GM19463 (cell line): ENCODE measurements at regions not wholly inside any gene's neighbourhood (a gene's known extent, or its start where the extent isn't known, plus 50 kb on each side); places are given as distances from the start of the nearest gene placed in this dataset.
"Not testable (repeated sequence)": the region's sequence is repeated elsewhere in the genome, so short reads cannot be mapped to it uniquely, and the experiment has no call there.

Experiments
- ATAC-seq: cut with Tn5 transposase; IDR thresholded peaks from one replicate; pipeline ENCODE4 v1.9.1; 2021; ENCODE audit warnings: mild to moderate bottlenecking, moderate library complexity; ENCODE audit not compliant: unreplicated experiment

DNA sequence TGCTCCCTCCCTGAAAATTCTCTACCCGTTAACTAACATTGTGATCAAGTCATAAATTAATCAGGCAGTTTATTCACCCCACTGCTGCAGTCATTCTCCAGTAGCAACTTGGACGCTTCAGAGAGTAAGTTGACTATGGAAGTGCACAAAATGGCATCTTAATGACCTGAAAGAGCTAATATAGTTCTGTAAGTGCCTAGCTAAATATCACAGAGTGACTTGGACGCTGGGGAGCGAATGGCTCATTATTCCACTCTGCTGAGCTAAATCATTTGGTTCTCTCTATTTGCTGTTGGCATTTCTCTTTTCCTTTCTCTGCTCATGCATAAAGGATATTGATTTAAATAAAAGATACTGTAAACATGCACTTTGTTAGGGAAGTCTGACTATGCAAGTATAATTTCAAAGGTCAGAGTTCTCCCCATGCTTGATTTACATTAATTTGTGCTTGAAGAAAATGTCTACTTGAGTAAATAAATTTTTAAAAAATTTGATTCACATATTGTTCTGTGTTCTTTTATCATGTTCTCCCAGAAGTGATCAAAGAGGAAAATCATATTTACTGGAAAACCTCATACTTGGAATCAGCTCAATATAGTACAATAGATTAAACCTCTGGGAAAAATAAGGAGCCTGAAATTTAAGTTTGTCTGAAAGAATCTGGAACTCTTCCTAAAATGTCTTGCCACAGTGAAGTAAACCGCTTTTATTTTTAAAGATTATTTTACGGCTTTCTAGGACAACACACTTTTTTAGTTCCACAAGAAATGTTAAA, 169.5 kb upstream of the HAPLN1 start:
- ATAC-seq: no peak

DNA sequence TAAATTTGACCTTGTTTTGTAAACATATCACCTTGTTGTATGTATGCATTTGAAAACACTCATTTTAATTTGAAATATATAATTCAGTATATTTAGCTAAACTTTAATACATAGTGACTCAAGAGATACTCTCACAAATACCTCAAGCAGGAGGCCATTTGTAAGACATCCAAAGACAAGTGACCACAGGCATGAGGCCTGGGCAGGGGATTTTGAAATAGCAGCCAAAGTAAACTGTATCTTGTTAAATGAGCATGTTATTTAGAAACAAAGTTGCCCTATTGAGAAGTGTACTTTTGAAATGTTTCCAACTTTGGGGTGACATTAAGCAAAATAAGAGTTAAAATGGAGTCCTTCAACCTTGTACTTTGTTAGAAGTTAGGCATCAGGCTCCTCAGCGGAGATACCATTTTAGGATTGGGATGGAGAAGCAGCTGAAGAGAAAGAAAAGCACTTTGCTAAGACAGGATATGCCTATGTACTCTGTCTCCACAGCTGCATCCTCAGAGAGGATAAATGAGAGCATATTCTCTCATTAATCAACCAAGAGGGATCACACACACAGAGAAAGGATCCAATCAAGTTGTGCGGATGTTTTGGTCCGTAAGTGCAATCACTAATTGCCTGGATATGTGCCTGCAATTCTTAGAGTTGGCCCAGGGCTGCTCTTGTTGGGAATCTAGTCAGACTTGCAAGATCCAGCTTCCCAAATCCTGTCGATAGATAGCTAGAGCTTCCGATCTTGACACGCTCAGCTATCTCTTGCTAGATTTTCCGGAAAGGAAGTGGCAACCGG, 157.5 kb upstream of the HAPLN1 start:
- ATAC-seq: no peak

DNA sequence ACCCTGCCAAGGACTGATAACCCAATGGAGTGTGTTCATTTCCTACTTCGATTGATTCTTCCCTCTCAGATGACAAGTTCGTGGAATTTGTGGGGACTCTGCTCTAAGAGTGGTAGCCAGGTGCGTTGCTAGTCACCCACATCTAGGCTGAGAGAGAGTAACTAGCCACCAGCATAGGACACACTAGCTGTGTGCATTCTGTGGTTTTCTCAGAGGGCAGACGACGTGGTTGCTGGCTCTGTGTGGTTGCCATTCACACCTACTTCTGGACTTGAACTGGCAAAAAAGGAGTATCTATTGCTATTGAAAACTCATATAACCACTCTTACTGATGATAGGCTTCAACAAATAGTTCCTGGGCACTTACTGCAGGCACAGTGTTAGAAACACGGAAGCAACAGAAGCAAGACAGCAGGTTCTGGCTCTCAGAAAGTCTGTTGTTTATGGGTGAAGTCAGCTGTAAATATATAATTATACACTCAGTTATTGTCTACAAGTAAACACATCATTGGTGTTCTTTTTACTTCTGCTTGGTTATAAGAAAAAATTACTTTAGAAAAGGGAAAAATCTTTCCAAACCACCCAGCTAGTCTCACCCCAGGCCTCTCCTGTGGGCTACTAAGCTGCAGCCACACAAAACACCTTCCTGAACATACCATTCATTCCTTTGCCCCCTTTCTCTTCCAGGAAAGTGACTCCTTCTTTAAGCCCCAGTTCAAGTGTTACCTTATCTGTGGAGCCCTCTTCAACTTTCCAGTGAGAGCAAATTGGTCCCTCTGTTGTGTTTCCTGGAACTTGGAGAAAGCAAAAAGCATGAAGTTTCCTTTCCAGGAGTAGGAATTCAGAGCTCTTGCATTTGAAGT, 151.1 kb upstream of the HAPLN1 start:
- no peak for ATAC-seq

DNA sequence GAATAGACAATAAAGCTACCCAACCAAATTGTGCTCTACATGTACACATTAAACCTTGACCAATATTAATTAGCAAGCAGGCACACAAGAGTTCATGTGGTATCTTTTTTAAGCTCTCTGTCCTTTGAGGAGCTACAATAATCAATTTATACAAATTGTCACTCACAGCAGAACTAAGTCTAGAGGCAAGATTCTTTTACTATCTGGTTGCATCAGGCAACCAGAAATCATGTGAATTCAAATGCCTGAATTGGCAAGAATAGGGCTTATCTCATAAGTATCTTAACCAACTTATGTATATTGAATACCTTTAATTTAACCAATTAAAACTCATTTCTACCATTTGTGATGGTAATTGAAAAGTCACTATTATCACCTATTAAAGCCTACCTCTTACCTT, 145.5 kb upstream of the HAPLN1 start:
- no peak for ATAC-seq

DNA sequence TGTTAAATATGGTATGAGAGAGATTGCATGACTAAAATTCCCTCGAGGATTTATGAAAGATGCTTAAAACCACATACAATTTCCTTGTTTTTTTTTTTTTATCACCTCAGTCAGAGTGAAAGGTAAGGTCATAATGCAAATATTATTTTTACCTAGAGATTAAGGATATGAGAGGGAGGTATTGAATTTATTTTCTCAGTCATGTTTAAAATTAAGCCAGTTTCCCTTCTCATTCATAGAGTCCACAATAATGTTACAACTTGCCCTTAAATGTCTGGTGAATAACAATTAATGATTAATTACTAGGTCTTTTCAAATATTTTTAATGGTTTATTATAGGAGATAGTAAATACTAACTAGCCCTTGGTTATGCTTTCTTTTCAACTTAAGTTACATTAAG, 144.9 kb upstream of the HAPLN1 start:
- ATAC-seq: no peak

DNA sequence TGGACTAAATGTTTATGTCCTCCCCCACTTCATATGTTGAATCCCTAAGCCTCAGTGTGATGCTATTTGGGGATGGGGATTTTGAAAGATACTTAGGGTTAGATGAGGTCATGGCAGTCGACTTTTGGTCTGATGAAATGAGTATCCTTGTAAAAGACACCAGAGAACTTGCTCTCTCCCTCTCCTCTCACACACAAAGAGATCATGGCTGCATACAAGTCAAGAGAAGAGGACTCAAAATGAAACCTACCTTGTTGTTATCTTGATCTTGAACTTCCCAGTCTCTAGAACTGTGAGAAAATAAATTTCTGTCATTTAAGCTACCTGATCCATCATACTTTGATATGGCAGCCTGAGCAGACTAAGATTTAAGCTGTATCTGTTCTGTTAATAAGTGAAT, 144.0 kb upstream of the HAPLN1 start:
- ATAC-seq: peak; percentile 71

DNA sequence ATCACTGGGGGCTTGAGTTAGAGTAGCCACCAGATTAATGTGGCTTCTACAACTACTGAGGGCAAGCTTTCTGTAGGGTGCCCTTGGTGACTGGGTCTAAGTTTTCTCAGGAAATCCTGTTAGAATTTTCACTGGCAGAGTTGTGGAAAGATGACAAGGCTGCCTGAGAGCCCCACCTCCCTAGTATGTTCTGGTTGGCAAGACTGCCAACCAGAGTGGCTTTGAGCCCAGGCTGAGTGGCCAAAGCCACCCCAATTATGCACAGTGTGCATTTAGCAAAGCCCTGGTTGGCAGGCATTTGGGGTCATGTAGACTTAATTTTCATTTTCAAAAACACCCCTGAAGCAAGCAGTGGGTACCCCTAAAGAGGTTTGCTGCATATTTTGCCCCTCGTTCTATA, 136.7 kb upstream of the HAPLN1 start:
- no peak for ATAC-seq

DNA sequence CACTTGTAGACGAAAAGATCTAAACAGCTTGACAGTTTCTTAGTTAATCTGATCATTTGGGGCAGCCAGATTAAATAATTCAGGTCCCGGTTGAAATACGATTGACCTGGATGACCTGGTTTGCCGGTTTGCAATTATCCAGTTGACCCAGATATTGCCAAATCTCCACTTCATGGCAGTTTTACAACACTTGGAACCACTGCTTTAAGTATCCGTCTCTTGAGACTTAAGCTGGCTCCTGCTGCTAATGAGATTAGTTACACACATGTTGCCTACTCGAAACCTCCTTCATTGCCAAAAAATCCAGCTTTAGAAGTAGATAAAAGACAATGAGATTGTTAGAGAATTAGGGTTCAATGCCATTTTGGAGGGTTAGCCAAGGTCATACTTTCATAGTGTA, 136.2 kb upstream of the HAPLN1 start:
- no peak for ATAC-seq

DNA sequence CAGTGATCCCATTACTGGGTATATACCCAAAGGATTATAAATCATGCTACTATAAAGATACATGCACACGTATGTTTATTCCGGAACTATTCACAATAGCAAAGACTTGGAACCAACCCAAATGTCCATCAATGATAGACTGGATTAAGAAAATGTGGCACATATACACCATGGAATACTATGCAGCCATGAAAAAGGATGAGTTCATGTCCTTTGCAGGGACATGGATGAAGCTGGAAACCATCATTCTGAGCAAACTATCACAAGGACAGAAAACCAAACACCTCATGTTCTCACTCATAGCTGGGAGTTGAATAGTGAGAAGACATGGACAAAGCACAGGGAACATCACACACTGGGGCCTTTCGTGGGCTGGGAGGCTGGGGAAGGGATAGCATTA, 129.8 kb upstream of the HAPLN1 start:
- ATAC-seq: not testable (repeated sequence)

DNA sequence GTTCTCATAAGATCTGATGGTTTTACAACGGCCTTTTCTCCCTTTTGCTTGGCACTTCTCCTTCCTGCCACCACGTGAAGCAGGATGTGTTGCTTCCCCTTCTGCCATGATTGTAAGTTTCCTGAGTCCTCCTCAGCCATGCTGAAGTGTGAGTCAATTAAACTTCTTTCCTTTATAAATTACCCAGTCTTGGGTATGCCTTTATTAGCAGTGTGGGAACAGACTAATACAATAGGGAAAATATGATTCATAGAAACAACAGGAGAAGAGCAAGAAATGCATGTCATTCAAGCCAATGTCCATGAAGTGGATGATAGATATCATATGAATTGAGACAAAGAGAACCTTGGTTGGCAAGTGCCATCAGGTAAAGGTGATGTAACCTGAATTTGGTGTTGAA, 128.3 kb upstream of the HAPLN1 start:
- no peak for ATAC-seq

DNA sequence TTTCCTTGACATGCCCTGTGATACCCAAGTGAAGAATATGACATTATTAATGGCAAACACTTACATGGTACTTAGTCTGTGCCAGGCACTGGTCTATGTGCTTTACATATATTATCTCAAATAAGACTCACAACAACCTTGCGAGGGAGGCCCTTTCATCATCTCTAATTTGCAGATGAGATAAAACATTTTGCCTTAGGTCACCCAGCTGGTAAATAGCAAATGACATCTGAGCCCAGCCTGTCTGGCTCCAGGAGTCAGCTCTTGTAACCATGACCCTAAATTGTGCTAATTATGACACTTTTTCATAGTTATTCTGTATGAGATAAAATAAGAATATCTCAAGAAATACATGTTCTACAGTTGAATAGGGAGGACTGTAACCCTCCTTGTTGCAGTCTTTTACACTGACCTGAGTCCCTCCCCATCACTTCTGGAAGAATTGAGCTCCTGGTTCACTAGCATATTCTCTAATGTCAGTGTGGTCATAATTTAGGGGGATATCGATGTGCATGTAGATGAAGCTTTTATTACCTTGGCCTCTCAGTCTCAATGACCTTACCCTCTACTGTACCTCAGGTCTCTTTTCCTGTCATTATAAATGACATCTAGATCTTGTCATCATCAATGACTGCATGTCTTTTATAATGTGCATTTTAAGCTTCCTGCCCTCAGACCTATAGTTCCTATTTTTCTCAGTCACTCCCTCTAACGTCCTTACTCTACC, 126.1 kb upstream of the HAPLN1 start:
- no peak for ATAC-seq

DNA sequence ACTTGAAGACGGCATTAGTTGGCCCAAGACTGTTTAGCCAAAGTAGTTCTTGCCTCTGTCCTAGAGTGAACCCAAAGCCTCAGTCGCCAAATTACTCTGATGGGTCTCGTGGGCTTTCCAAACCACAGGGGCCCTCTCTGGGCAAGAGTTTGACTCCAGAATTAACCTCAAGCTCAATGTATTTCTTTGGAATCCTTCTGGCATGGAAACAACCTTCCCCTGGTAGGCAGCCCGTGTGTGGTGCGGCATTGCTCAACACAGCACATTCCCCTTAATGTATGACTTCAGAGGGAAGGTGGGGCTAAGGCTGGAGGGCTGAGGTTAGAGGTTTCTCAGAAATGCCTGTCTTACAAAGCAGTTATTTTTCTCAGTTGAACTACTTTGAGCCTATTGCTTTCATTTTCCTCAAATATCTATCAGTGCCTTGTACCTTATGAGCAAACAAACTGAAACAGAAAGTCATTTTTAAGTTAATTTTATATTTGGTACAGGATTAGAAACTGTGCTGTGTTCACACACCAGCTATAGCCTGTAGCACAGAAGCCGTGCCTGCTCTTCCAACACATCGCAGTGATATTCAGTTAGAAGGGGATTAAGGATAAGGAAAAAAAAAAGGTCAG, 123.9 kb upstream of the HAPLN1 start:
- peak; percentile 98 for ATAC-seq

DNA sequence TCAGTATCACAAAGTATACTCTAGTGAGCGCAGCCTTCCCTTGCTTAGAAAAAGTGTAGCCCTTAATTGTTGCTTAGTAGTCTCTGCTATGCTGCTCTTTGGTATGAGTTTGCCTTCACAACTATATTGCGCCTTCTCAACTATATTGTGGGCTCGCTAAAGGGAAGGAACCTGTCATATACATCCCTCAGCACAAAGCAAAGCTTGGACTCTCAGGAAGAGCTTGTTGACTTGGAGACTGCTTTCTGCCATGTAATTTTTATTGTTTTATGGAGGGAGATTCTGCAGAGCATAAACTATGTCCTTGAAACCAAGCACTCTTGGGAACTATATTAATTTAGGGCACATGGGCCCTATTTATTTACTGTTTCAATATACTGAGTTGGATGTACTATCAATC, 119.1 kb upstream of the HAPLN1 start:
- ATAC-seq: no peak

DNA sequence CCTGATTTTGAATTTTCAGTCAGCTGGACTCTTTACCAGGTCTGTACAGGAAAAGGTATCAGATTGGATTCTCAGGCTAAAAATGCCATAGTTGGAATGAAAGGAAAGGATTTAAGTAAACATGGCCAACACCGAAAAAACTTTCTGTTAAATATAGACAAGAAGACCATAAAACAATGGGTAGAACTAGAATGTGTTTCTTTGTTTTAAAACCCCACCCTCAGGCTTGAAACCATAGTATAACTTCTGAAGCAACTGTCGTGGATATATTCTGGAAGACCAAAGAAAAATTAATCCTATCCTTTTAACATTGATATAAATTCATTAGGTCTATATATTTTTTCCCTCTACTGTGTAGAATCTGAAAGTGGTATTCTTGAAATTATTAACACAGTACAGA, 118.6 kb upstream of the HAPLN1 start:
- no peak for ATAC-seq

DNA sequence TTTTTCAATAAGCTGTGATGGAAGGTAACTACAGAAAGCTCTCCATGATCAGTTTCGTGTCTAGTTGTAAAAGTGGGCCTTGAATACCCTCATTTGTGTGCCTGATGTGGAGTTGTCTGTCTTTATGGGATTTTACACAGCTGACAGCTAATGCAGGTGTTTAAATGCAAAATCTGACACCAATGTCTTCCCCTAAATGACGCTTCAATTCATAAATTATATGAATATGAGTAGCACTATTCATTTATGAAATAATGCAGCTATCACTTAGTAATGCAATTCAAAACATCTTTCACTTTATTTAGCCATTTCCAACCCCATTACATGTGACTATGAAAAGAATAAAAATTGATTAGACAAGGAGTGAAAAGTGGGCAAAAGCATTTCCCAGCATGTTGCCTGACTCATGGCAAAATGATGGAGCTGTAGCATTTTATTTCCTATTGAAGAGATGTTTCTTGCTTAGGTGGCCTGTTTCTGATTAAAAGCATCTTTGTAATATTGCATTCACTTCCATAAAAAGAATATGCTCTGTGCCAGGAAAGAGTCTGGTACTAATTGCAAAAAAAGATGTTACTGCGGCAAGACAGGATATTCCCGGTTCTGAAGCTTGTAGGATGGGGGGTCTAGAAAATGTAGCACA, 116.7 kb upstream of the HAPLN1 start:
- no peak for ATAC-seq

DNA sequence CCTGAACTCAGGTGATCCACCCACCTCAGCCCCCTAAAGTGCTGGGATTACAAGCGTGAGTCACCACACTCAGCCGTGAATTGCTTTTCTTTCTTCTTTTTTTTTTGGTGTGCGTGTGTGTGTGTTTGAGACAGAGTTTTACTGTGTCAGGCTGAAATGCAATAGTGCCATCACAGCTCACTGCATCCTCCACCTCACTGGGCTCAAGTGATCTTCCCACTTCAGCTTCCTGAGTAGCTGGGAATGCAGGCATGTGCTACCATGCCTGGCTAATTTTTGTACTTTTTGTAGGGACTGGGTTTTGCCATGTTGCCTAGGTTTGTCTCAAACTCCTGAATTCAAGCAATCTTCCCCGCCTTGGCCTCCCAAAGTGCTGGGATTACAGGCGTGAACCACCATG, 113.7 kb upstream of the HAPLN1 start:
- ATAC-seq: no peak

DNA sequence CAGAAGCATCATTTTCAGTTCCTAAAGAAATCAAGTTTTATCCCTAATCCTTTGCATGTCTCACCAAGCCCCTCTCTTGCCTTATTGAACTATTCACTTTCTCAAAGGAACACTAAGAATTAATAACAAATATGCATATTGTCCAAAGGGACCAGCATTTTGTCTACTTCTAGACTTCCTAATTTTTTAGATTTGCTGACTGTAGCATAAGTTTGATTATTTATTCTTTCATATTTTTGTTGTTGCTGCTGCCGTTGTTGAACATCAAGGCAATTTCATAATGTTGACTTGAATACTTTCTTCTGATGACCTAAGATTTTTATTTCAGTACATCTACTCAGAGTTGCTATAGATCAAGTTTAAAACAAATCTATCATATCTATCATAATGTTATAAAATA, 111.2 kb upstream of the HAPLN1 start:
- no peak for ATAC-seq

DNA sequence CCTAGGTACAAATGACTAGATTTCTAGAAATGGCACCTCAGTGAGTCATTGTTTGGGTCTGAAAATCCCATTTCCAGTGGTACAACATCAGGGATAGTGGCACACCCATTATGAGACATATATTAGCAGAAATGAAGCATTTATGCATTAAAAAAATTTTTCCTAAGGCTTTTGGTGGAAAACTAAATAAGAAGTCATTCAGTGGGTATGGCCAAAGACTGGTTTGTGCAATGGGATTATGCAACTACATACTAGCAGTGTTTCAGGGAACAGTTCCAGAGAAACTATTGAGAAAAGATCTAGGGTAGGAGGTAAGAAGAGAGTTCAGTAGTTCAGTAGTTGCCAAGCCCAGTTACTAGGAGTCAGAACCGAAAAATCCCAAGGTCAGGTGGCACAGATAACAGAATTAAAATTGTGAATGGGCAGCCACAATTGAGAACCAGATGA, 106.5 kb upstream of the HAPLN1 start:
- ATAC-seq: no peak

DNA sequence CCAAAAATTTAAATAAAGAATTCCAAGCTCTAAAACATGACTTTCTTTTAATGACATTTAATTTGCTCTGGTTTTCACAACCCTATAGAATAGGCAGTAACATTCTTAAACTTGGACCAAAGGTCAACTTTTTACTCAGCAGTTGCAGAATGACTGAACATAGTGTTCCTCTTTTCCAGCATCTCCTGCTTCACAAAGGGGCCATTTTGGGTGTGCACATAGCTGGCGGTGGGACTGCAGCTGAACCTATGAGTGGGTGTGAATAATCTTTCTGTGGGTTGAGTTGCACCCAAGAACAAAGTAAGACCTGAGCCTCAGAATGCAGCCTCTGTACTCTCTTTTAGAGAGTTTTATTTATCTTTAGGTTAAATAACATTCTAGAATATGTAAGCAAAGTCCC, 96.9 kb upstream of the HAPLN1 start:
- peak; percentile 88 for ATAC-seq

DNA sequence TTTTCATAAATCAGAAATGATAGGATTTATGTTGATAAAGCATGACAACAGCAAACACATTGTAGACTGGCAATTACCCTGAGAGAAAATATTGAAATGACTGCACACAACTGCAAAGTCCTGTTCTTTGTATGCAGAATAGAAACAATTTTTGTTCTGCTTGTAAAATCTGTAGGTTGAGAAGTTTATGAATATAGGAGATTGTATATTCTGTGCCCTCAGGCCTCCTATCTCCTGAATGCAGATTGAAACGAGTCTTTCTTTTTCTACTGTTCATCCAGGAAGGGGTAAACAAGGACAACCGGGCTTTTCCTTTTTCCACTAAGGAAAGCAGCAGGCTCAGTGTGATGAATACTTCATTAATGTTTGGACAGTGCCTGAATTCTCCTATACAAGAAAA, 95.0 kb upstream of the HAPLN1 start:
- no peak for ATAC-seq
